ENCODE measurements at regions not wholly inside any gene's neighbourhood (a gene's known extent, or its start where the extent isn't known, plus 50 kb on each side); places are given as distances from the start of the nearest gene placed in this dataset.
"Not testable (repeated sequence)": the region's sequence is repeated elsewhere in the genome, so short reads cannot be mapped to it uniquely, and the experiment has no call there.

- no peak for DNase-seq
Observed at GRCh38 chr1:229019663-229020271, 251.1 kb upstream of the RAB4A start.

- DNase-seq, result not testable (repeated sequence)
Observed at GRCh38 chr1:229021034-229021433, 249.9 kb upstream of the RAB4A start.

- DNase-seq, result no peak
Observed at GRCh38 chr1:229022595-229023333, 248.1 kb upstream of the RAB4A start.

- no peak for DNase-seq
Observed at GRCh38 chr1:229023651-229024300, 247.1 kb upstream of the RAB4A start.

GRCh38 chr1:229024528-229025130 is 246.3 kb upstream of the RAB4A start:
- no peak for DNase-seq

DNA sequence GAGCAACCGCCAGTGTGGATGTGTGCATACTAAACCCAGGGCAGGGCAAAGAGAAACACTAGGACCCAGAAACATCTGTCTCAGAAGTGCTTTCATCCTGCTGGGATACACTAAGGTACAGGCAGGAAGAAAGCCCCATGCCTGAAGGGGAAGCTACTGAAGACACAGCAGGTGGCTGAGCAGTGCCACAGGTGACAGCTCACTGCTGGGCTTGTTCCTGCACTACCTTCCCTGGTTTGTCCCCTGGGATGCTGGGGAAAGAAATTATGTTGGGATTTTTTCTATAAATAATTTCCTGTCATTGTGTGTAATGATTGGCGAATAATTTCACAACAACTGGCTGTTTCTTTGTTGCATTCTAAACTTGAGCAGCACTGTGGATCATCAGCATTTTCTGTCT is 245.3 kb upstream of the RAB4A start:
- DNase-seq, result no peak

DNA sequence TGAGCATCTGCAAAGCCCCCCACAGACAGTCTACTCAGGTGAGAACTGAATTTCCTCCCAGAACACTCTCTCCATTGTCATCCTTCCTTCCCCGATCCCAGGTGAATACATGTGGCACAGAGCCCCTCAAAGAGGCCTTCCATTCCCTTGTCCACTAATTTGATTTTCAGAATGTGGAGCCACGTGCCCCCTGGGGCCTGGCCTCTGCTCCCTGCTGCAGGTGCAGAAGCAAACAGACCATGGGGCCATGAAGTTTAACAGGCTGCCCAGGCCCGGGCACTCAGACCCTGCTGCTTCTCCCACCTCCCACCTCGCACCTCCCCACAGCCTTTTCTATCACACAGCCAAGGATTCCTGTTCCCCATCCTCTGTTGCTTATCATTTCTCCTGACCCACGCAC is 243.8 kb upstream of the RAB4A start:
- no peak for DNase-seq

GRCh38 chr1:229027622-229028182 is 243.2 kb upstream of the RAB4A start:
- DNase-seq, result no peak

GRCh38 chr1:229028544-229028943 is 242.4 kb upstream of the RAB4A start:
- DNase-seq, result no peak

GRCh38 chr1:229028987-229029878 is 241.7 kb upstream of the RAB4A start:
- DNase-seq, result no peak

DNA sequence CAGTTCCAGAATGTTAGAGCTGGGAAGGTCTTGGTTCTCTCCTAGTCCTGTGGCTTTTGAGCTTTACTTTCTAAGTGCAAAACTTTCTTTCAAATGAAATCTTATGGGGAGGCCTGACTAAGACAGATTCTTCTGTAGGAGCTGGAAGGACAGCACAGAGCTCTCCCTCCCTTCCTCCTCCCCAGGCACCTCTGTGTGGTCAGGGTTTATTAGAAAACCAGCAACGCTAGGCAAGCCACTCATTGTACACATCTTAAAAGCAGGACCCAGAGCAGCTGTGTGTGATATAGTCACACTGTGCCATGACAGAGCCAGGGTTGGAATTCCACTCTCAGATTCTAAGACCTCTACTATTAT is 241.1 kb upstream of the RAB4A start:
- no peak for DNase-seq

DNA sequence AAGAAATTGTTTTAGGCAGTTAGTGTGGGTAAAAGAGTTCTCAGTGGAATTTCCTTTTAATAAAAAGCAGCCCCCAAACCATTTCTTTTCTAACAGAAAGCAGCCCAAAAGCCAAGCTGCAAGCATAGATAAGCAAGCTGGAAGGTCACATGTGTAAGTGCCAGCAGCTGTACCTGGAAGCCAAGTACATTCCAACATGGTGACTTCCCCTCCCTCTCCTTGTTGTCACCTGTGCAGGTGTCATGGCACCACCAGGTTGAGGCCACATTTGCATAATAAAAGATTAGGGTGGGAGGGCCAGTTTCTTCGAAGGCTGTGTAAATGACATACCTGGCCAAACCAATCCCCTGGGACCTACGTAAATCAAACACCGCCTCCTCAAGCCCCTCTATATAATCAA is 240.3 kb upstream of the RAB4A start:
- DNase-seq, result no peak

GRCh38 chr1:229031061-229031460 is 239.8 kb upstream of the RAB4A start:
- DNase-seq, result no peak

DNA sequence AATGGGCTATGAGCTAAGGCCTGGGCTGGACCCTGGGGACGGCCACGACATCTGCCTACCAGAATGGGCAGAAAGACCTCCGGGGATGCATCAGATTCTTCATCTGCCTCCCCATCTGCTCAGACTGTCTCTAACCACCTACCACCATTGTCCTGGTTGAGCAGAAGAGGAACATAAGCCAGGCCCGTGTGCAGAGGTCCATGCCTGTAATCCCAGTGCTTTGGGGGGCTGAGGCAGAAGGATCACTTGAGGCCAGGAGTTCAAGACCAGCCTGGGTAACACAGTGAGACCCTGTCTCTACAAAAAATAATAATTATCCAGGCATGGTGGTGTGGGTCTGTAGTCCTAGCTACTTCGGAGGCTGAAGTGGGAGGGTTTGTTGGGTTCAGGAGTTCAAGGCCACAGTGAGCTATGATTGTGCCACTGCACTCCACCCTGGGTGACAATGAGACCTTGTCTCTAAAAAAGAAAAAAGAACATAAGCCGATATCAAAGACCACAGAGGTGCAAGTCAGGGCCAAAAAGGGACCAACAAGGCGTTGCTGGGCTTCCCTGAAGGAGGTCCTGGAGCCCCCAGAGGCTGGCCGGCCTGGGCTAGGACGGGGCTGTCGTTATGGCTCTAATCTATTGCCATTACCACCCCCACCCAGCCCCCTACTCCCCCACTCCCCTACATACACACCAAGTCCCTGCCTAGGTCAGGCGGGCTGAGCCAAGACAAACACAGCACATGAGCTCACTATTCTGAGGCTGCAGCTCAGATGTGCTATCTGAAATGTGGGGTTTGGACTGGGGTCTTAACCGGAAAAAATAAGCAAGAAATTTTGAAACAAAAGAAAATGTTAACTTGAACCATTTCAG is 239.2 kb upstream of the RAB4A start:
- DNase-seq, result no peak

DNA sequence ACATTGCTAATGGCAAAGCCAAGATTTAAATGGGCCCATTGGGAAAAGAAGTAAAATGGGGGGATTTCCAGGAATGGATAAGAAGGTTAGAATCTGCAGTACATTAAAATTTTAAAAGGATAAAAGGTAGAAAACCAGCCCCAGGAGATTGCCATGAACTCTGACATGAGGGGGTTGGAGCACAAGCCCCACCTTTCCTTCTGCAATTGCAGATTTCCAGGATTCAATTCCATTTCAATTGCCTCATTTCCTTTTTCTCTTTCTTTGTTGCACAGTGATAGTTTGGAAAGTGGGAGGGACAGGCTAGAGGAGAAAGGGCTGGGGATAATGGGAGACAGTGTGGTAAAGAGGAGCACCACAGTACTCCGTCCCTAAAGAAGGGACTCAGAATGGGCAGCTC is 238.5 kb upstream of the RAB4A start:
- DNase-seq, result no peak

DNA sequence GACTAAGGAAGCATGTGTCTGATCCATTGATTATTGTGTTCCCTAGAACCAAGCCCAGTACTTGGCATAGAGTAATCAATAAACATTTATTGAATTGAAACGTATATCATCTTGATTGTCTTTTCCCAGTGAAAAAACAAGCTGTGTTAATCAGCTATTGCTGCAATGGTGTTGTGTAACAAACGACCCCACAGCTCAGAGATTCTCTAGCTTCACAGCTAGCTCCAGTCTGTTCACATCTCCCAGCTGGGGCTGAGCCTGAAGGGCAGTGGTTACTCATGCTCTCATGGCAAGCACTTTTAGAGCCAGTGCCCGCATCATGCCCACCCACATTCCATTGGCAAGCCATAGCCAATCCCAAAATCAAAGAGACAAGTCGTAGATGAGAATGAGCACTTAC is 237.4 kb upstream of the RAB4A start:
- DNase-seq, result no peak

- no peak for DNase-seq
Observed at GRCh38 chr1:229034342-229034741, 236.6 kb upstream of the RAB4A start.

GRCh38 chr1:229035054-229035747 is 235.7 kb upstream of the RAB4A start:
- DNase-seq, result no peak

DNA sequence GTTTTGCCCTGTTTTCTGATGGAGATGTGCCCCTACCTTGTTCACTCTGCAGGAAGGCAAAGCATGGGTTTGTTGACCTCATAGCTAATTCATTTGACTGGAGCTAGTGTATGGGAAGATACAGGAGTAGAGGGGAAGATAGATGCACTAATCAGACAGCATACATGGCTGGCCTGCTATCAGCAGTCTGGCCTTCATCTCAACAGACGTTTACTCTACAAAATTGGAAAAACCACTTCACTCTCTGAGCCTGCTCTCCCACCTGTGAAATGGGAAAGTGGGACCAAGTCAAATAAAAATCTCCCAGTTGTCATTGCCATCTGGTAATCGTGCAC is 235.2 kb upstream of the RAB4A start:
- DNase-seq, result no peak

GRCh38 chr1:229037806-229038405 is 233.0 kb upstream of the RAB4A start:
- no peak for DNase-seq
